ENCODE measurements at regions not wholly inside any gene's neighbourhood (a gene's known extent, or its start where the extent isn't known, plus 50 kb on each side); places are given as distances from the start of the nearest gene placed in this dataset.

GRCh38 chr5:3359642-3360041, 236.0 kb upstream of the IRX1 start:
- DNase-seq, result no peak

GRCh38 chr5:3357291-3357690, 238.3 kb upstream of the IRX1 start:
- no peak for DNase-seq

DNA sequence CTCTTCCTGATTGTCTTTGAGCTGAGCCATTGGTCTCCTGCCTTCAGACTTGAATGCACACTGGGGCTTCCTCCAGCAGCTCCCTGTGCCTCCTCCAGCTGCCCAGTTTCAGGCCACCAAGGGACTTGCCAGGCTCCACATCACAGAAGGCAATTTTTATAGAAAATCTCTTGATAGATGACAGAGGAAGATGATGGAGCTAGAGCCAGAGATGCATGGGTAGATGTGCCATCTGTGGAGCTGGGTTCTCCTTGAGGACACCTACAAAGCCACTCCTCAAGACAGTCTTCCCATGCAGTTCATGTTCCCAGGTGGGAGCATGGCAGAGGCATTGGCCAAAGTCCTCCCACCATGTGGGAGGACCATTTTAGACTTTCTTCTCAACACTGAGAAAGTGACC, 239.6 kb upstream of the IRX1 start:
- no peak for DNase-seq

DNA sequence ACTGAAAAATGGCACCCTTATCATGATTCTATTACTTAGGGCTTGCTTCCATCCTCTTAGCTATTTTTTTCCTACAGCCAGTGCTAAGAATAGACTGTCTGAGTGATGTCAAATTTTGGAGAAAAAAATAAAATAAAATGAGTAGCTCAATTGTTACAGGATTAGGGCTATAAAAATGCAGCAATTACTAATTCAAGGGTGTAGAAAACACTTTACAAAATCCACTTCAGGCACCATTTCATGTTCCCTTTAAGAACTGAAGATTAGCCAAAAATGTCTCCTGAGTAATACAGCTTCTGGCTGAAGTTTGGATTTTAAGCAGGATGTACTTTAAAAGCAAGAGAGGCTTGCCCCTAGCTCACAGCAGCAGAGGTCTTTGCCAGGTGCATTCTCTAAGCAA, 240.5 kb upstream of the IRX1 start:
- DNase-seq, result no peak

- DNase-seq, result no peak
Measured at GRCh38 chr5:3354606-3355005, 241.0 kb upstream of the IRX1 start.

- no peak for DNase-seq
Measured at GRCh38 chr5:3353561-3353960, 242.1 kb upstream of the IRX1 start.

- no peak for DNase-seq
Measured at GRCh38 chr5:3352711-3353110, 242.9 kb upstream of the IRX1 start.

DNA sequence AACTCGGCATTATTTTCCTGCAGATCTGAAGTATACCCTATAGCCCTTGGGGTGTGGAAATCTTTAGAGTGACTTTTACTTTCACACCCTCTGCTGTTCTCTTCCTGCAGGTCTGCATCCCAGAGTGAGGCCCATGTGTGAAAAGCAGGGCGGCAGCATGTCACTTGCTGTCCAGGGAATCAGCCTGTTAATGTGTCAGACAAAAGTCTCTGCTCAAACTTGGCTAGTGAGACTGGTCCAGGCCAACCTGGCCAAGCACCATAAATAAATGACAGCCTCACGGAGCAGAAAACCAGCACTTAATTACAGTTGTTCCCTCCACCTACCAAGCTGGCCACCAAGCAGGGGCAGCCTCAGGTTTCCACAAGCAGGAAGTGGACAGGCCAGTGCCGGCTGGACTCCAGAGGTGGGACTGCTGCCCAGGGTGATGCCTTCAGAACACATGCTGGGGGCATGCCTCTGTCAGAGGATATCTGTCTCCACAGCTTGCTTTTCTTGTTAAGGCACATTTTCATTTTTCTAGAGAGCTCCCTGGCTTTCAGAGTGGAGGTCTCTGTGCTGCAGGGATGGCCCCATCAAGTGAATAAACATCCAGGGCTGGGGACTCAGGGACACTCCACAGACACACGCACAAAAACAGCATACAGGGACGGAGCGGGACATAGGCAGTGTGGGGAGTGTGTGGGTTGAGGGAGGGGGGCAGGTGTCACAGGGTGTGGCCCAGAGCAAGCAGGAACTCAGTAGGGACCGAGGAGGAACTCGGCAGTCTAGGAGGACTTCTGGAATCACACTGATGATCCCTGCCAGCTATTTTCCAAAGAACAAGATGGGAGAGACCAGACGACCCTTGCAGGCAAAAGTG, 243.8 kb upstream of the IRX1 start:
- no peak for DNase-seq

DNA sequence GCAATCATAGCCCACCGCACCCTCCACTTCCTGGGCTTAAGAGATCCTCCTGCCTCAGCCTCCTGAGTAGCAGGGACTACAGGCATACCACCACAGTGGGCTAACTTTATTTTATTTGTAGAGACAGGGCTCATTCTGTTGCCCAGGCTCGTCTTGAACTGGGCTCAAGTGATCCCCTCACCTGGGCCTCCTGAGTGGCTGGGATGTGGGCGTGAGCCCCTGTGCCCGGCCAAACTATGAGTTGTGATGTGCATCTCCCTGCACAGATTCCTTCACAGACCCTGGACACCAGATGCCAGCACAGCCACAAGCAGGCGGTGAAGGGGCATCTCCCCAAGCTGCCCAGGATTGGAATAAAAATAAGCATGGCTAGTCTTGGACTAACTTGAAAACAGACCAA, 244.9 kb upstream of the IRX1 start:
- no peak for DNase-seq

- DNase-seq, result no peak
Measured at GRCh38 chr5:3349704-3350565, 245.7 kb upstream of the IRX1 start.

DNA sequence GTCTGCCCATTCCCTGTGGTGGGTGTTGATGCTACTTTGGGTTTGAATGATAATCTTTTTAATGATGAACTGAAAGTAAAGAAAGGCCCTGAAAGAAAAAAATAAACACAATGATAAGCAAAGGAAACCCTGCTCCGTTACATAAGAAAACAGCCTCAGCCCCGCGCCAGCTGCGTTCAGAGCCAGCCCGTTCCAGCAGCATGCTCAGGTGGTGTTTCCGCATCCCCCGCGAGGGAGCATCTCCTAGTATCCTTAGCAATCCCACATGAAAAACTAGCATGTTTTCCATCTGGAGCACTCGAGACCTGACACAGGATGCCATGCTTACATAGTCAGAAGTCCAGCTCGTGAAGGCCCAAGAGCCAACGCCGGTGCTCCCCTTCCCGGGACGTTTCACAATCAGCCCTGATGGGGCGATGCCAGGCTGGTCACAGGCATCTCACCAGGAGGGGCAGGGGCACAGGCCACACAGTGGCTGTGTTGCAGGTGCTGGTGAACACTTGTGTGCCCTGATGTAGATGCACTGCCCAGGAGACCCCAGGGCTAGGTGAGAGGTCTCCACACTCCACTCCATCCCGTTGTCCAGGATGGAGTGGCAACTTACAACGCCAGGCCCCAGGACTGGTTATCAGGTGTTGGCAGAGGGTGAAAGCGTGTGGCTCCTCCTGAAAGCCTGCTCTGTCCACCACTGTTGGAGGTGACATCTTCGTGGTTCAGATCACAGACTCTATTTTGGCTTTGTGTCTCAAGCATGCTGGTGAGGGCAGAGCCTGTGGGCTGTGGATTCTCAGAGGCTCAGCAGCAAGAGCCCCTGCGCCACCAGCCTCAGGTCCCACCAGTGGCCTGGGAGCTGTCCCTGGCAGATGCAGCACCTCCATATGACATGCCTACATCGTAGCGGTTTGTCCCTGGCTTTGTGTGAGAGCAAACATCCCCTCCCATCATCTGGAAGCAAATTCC, 246.8 kb upstream of the IRX1 start:
- DNase-seq, result no peak

DNA sequence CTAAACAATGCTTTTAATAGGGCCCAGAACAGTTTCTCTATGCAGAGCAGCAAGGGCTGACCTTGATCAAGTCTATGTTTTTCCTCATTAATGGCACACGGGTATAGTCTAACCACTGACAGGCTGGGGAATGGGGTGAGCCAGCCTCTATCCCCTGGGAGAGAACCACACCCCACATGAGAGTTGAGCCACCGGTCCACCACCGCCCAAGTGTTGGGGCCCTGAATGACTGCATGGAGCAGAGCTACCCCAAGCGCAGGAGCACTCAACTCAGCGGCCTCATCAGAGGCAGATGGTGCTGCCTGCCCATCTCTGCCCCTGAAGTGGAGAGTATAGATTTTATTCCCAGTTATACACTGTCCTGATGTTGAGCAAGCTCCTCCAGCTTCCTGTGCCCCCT, 247.9 kb upstream of the IRX1 start:
- DNase-seq, result no peak

DNA sequence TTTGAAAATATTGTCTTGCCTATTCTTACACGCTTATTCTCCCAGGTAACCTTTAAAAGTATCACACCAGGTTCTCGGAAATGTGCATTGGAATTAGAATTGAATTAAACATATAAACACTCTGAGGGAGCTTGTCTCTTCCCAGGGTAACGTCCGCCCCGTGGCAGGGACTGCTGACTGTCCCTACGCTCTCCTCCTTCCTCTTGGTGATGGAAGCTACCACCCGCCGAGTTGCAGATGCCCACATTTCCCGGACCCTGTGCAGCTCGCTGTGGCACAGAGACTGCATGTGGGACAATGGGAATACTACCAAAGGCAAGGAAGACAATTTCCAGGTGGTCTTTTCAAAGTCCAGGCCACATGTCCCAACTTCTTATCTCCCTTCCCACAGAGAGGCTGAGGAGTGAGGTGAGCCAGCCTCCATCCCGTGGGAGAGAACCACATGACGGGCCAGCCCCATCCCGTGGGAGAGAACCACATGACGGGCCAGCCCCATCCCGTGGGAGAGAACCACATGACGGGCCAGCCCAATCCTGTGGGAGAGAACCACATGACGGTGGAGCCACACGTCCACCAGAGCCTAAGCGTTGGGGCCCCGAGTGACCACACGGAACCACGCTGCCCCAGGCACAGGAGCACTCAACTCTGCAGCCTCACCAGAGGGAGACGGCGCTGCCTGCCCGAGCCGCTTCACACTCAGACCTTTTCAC, 249.4 kb upstream of the IRX1 start:
- no peak for DNase-seq

- no peak for DNase-seq
Measured at GRCh38 chr5:3345195-3345594, 250.4 kb upstream of the IRX1 start.

GRCh38 chr5:3344671-3345070, 251.0 kb upstream of the IRX1 start:
- no peak for DNase-seq

GRCh38 chr5:3343911-3344310, 251.7 kb upstream of the IRX1 start:
- no peak for DNase-seq

DNA sequence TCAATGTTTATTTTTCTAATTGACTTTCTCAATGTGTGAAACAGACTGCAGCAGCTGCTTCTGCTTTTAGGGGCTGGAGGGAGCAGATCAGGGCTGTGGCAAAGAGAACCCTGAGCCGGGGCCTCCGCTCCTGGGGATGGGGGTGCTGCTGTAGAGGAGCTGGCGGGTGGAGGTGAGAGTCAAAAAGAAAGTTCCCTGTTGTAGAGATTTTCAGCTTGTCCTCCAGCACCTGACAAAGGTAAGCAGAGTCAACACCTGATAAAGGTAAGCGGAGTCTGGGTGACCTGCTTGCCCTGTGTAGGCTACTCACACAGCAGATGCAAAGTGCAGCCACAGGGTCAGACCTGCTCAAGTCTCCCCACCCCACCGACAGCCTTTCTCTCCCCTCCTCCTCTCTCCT, 252.4 kb upstream of the IRX1 start:
- DNase-seq, result no peak

DNA sequence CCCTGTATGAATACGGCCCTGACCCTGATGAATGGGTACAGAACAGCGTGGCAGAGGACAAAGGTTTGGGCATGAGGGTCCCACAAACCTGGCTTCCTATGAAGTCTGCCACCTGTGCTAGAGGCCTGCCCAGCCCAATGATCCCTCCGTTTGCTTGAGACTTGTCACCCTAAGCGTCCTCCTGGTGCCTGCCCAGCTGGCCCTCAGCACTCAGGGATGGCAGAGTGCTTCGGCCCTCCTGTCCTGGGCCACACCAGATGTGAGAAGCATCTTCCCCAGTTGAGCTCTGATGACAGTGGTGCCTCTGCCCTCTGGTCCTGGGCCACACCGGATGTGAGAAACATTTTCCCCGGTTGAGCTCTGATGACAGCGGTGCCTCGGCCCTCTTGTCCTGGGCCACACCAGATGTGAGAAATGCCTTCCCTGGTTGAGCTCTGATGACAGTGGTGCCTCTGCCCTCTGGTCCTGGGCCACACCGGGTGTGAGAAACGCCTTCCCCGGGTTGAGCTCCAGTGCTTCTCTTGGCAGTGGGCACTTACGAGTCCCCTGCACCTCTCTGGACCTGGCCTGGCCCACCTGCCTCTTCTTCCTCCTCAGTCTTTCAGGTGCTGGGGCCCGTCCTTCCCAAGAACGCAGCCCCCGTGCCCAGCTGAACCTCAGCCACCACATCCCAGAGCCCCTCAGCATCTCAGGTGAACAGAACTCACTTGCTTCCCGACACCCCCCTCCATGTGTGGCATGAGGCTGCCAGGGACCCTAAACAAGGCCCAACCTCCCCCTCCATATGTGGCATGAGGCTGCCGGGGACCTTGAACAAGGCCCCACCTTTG, 253.1 kb upstream of the IRX1 start:
- no peak for DNase-seq

GRCh38 chr5:3341446-3342240, 254.0 kb upstream of the IRX1 start:
- DNase-seq, result no peak

DNA sequence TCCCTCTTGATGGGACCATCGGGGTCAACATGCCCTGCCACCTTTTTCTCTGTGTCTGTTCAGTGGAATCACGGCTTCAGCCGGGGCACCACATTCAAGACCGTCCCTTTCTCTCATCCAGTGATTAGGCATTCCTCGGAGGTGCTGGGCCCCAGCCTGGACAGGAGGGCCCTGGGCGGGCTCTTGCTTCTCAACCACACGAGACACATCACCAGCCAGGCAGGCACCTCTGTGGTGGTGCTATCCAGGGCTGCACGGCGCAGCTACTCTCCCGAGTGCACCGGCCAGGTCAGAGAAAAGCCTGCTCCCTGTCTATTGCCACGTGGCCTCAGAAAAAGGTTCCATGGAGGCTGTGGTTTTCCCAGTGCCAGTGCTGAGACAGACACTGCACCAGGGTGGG, 255.2 kb upstream of the IRX1 start:
- no peak for DNase-seq

DNA sequence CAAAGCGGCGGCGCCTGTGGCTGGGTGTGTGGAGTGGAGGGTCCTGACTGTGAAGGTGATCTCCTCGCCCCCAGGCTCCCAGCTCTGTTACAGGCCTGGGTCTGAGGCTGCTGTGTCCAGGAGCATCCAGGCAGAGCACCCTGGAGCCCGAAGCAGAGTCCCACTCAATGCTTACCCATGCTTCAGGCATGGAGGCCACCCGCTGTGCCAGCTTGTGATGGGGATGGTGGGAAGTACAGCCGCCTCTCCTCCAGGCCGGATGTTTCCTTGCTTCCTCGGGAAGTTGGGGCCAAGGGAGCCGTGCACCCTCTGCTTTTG, 255.9 kb upstream of the IRX1 start:
- DNase-seq, result no peak

Data from femur (tissue), 1 donor.